Upper lobe of right lung (tissue), 1 donor: ENCODE measurements at regions not wholly inside any gene's neighbourhood (a gene's known extent, or its start where the extent isn't known, plus 50 kb on each side); places are given as distances from the start of the nearest gene placed in this dataset.

Source experiments
- ATAC-seq: fragments of 200-7000 bp; cut with Tn5 transposase; one replicate; pipeline ENCODE4 v1.9.1; 2020; ENCODE audit warnings: mild to moderate bottlenecking, moderate library complexity
- DNase-seq: peaks from one replicate; pipeline ENCODE4 v3.0.0-alpha.2; 2020
- H3K27ac ChIP-seq: fragments of 200-600 bp; one replicate; pipeline ENCODE4 v1.8.0; 2022
- H3K27me3 ChIP-seq: fragments of 200-600 bp; one replicate; pipeline ENCODE4 v1.8.0; 2022; ENCODE audit warnings: mild to moderate bottlenecking
- H3K36me3 ChIP-seq: fragments of 200-600 bp; one replicate; pipeline ENCODE4 v1.8.0; 2022
- H3K4me1 ChIP-seq: fragments of 200-600 bp; one replicate; pipeline ENCODE4 v1.8.0; 2022
- H3K4me3 ChIP-seq: fragments of 200-600 bp; one replicate; pipeline ENCODE4 v1.8.0; 2022; ENCODE audit warnings: mild to moderate bottlenecking
- H3K9me3 ChIP-seq: fragments of 200-600 bp; one replicate; pipeline ENCODE4 v1.8.0; 2022
- intact Hi-C: fragments of 100-400 bp; cut with DNase I; formaldehyde crosslinking; loops from one replicate; pipeline ENCODE4 v1.11.0; 2022
- TF ChIP-seq, protein P1 (sequence below): fragments of 200-600 bp; IDR thresholded peaks from one replicate; pipeline ENCODE4 v1.8.0; 2022; ENCODE audit warnings: antibody characterized with exemption
- donor health status: DM: no; HTN: yes; CAD: no; lungs with severe emphysema.

GRCh38 chr15:97652700-97653167 is 307.8 kb upstream of the ARRDC4 start:
- Histone ChIP-seq H3K4me1 (no peaks in the 10 kb centered on the region), H3K27ac (no peak overlapping the region), H3K4me3 (no peak overlapping the region), H3K27me3 (peaks cover 14% of the 10 kb centered on the region), H3K36me3 (no peaks in the 10 kb centered on the region), H3K9me3 (no peaks in the 10 kb centered on the region)
- DNase-seq (no peak), ATAC-seq (no peak)
- intact Hi-C loops: no loop called here
- TF ChIP-seq, protein P1, sequence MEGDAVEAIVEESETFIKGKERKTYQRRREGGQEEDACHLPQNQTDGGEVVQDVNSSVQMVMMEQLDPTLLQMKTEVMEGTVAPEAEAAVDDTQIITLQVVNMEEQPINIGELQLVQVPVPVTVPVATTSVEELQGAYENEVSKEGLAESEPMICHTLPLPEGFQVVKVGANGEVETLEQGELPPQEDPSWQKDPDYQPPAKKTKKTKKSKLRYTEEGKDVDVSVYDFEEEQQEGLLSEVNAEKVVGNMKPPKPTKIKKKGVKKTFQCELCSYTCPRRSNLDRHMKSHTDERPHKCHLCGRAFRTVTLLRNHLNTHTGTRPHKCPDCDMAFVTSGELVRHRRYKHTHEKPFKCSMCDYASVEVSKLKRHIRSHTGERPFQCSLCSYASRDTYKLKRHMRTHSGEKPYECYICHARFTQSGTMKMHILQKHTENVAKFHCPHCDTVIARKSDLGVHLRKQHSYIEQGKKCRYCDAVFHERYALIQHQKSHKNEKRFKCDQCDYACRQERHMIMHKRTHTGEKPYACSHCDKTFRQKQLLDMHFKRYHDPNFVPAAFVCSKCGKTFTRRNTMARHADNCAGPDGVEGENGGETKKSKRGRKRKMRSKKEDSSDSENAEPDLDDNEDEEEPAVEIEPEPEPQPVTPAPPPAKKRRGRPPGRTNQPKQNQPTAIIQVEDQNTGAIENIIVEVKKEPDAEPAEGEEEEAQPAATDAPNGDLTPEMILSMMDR: no peak

DNA sequence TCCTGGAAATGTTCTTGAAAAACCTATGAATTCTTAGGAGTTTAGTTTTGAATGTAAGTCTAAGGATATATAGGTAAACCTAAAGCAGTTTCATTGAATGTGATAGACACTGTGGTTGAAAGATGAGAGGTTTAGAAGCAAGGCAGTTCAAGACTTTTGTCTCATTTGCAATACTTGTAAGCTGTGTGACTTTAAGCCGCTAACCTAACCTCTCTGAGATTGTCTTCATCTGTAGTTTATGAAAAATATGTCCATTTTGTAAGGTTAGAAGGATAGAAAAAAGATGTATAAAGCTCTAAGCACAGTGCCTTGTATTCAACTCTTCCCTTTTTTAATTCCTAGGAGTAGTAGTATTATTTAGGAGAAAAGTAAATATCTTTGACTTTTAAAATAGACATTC is 306.6 kb upstream of the ARRDC4 start:
- no peak for ATAC-seq
- no peaks in the 10 kb centered on the region for H3K4me1 ChIP-seq
- no peak overlapping the region for H3K4me3 ChIP-seq
- peaks cover 14% of the 10 kb centered on the region for H3K27me3 ChIP-seq
- no peak for DNase-seq
- no peaks in the 10 kb centered on the region for H3K36me3 ChIP-seq
- no peak overlapping the region for H3K27ac ChIP-seq
- TF ChIP-seq, protein P1: no peak
- no peaks in the 10 kb centered on the region for H3K9me3 ChIP-seq
- intact Hi-C loops: no loop called here

DNA sequence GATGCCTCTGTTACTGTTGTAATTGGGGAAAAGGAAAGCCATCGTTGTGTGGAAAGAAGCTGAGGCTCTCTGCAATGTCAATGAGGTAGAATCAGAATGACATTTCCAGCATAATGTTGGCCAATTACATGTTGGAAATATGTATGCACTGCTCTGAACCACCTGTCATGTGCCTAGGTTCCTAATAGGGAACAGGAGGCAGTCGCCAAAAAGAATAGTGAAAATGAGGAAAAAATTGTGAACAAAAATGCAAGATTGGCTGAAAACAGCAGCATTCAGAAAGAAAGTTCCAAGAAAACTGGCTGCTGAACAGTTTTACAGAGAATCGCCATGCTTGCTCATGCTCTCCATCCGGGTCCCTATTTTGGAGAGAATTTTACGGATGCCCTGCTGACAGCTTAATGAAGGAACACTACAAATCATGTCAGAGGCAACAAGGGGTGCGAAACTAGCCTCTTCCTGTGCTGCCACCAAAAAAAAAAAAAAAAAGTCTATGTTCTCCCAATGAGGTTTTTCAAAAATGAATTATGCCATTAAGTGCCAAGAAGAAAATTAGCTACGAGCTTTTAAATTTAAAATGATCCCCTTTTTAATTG is 305.9 kb upstream of the ARRDC4 start:
- Histone ChIP-seq H3K27me3 (peaks cover 14% of the 10 kb centered on the region), H3K4me1 (no peaks in the 10 kb centered on the region), H3K27ac (no peak overlapping the region), H3K9me3 (no peaks in the 10 kb centered on the region), H3K36me3 (no peaks in the 10 kb centered on the region), H3K4me3 (no peak overlapping the region)
- TF ChIP-seq, protein P1: no peak
- ATAC-seq (no peak), DNase-seq (no peak)
- intact Hi-C loops: no loop called here

- Histone ChIP-seq H3K36me3 (no peaks in the 10 kb centered on the region), H3K4me3 (no peak overlapping the region), H3K4me1 (no peaks in the 10 kb centered on the region), H3K27ac (no peak overlapping the region), H3K9me3 (no peaks in the 10 kb centered on the region), H3K27me3 (no peaks in the 10 kb centered on the region)
- no peak for ATAC-seq
- DNase-seq: no peak
- intact Hi-C loops: no loop called here
- TF ChIP-seq, protein P1: no peak
These were observed 298.7 kb upstream of the ARRDC4 start for GRCh38 chr15:97661796-97662195.

GRCh38 chr15:97672586-97672985 is 287.9 kb upstream of the ARRDC4 start:
- ATAC-seq: no peak

More at GRCh38 chr15:97672586-97672985, 287.9 kb upstream of the ARRDC4 start:
- H3K36me3 ChIP-seq: no peaks in the 10 kb centered on the region
- H3K4me1 ChIP-seq: no peaks in the 10 kb centered on the region
- H3K9me3 ChIP-seq: no peaks in the 10 kb centered on the region
- H3K4me3 ChIP-seq: no peak overlapping the region
- DNase-seq: no peak
- H3K27ac ChIP-seq: no peak overlapping the region
- intact Hi-C loops: no loop called here
- TF ChIP-seq, protein P1: no peak
- no peaks in the 10 kb centered on the region for H3K27me3 ChIP-seq
